Liver (tissue), 8 donors: ENCODE measurements at regions not wholly inside any gene's neighbourhood (a gene's known extent, or its start where the extent isn't known, plus 50 kb on each side); places are given as distances from the start of the nearest gene placed in this dataset.

Experiments used
- DNase-seq: peaks from one replicate; pipeline ENCODE4 v3.0.0-alpha.2; 2017; ENCODE audit warnings: low spot score
- H3K27ac ChIP-seq, 2 donors: one replicate each; pipeline ENCODE4 v1.7.0; 2013; ENCODE audit warnings: inconsistent platforms in 2 of 2, low read length in 2 of 2, control low read depth in 1 of 2, low read depth in 1 of 2, mild to moderate bottlenecking in 1 of 2
- H3K27me3 ChIP-seq, 4 donors: one replicate each; pipeline versions ENCODE4 v1.6.1 to v1.7.0; 2013; ENCODE audit warnings: low read length in 3 of 4, inconsistent platforms in 1 of 4, mild to moderate bottlenecking in 1 of 4, moderate library complexity in 1 of 4; ENCODE audit not compliant: control insufficient read depth in 4 of 4, insufficient read depth in 4 of 4
- H3K36me3 ChIP-seq, 4 donors: one replicate each; pipeline versions ENCODE4 v1.6.1 to v1.7.0; 2013; ENCODE audit warnings: low read length in 3 of 4, mild to moderate bottlenecking in 3 of 4, low read depth in 1 of 4, moderate library complexity in 1 of 4; ENCODE audit not compliant: control insufficient read depth in 4 of 4, insufficient read depth in 3 of 4
- H3K4me1 ChIP-seq, 4 donors: one replicate each; pipeline versions ENCODE4 v1.6.1 to v1.7.0; 2013; ENCODE audit warnings: low read length in 3 of 4, mild to moderate bottlenecking in 3 of 4, moderate library complexity in 1 of 4; ENCODE audit not compliant: control insufficient read depth in 4 of 4, insufficient read depth in 4 of 4
- H3K4me3 ChIP-seq, 3 donors: one replicate each; pipeline versions ENCODE4 v1.6.1 to v1.7.0; 2013; ENCODE audit warnings: low read length in 3 of 3, control low read depth in 1 of 3, low read depth in 1 of 3, mild to moderate bottlenecking in 1 of 3
- H3K9ac ChIP-seq, 2 donors: one replicate each; pipeline ENCODE4 v1.7.0; 2013; ENCODE audit warnings: low read length in 2 of 2, mild to moderate bottlenecking in 2 of 2, moderate library complexity in 2 of 2, control low read depth in 1 of 2, low read depth in 1 of 2
- H3K9me3 ChIP-seq, 4 donors: one replicate each; pipeline versions ENCODE4 v1.6.1 to v1.7.0; 2013; ENCODE audit warnings: low read length in 3 of 4; ENCODE audit not compliant: control insufficient read depth in 4 of 4
- CTCF ChIP-seq: fragments of 150-350 bp; IDR thresholded peaks from 2 replicates; pipeline ENCODE4 v1.5.1; 2017; ENCODE audit warnings: improper control_type of control experiment, low read depth, low read length; ENCODE audit not compliant: missing input control
- EGR1 ChIP-seq, 2 donors: IDR thresholded peaks; 2 replicates each; pipeline ENCODE4 v1.6.1; 2016 to 2018; ENCODE audit warnings: antibody characterized with exemption in 2 of 2, low read depth in 2 of 2
- FOXA1 ChIP-seq: IDR thresholded peaks from 2 replicates; pipeline ENCODE4 v1.6.1; 2016; ENCODE audit warnings: antibody characterized with exemption
- HNF4A ChIP-seq, 2 donors: conservative IDR thresholded peaks; 2 replicates each; pipeline ENCODE4 v1.6.1; 2016; ENCODE audit warnings: antibody characterized with exemption in 2 of 2, mild to moderate bottlenecking in 2 of 2
- HNF4G ChIP-seq: IDR thresholded peaks from 2 replicates; pipeline ENCODE4 v1.6.1; 2016; ENCODE audit warnings: antibody characterized with exemption
- JUND ChIP-seq, 2 donors: IDR thresholded peaks; 2 replicates each; pipeline ENCODE4 v1.6.1; 2016; ENCODE audit warnings: antibody characterized with exemption in 2 of 2
- RAD21 ChIP-seq, 2 donors: IDR thresholded peaks; 2 replicates each; pipeline ENCODE4 v1.6.1; 2016; ENCODE audit warnings: antibody characterized with exemption in 2 of 2, mild to moderate bottlenecking in 2 of 2
- RXRA ChIP-seq, 2 donors: IDR thresholded peaks; 2 replicates each; pipeline ENCODE4 v1.6.1; 2017 to 2018; ENCODE audit warnings: antibody characterized with exemption in 2 of 2, mild to moderate bottlenecking in 1 of 2
- SP1 ChIP-seq: IDR thresholded peaks from 2 replicates; pipeline ENCODE4 v1.6.1; 2018; ENCODE audit warnings: antibody characterized with exemption, mild to moderate bottlenecking
- YY1 ChIP-seq: IDR thresholded peaks from 2 replicates; pipeline ENCODE4 v1.6.1; 2016; ENCODE audit warnings: antibody characterized with exemption, mild to moderate bottlenecking
- WGBS: extraction: QIAGEN DNeasy Blood & Tissue Kit; methylation state at CpG from one replicate; pipeline ENCODE4 v1.1.7; 2013; 5-methylcytosine and 5-hydroxymethylcytosine counted together
- TF ChIP-seq, protein P1 (sequence below): IDR thresholded peaks from 2 replicates; pipeline ENCODE4 v1.6.1; 2016; ENCODE audit warnings: antibody characterized with exemption, mild to moderate bottlenecking
- TF ChIP-seq, protein P2 (sequence below): IDR thresholded peaks from 2 replicates; pipeline ENCODE4 v1.6.1; 2016; ENCODE audit warnings: antibody characterized with exemption
- TF ChIP-seq, protein P3 (sequence below): IDR thresholded peaks from 2 replicates; pipeline ENCODE4 v1.6.1; 2016; ENCODE audit warnings: antibody characterized with exemption
- donor health status: healthy.
- donor health status: healthy.
- donor health status: healthy.
- donor health status: healthy.
- donor health status: healthy.

DNA sequence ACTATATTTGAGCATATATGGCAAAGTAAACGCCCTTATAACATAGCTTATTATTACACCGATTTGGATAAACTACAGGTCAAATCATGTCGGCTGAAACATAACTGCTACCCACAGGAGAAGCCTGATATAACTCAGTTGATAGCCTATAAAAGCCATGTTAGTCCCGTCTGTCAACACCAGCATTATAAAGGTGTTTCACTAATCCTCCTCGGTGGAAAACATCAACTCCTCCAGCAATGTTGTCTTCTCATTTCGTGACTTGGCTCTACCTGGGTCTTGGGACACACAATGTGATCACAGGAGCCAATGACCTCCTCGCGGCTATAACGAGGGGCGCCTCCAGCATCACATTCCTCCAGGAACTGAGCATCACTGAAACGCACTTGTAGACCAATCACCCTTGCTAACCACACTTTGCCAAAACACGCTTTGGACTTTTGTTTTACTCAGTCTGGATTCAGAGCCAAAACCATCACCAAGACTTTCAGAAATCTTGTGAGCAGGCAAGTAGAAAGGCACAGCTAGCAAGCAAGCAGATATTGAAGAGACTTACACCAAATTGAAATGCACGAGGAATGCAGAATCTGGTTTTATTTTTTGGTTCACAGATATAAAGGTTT lies 269.7 kb upstream of the NFE2L3 start:
- H3K4me3 ChIP-seq, result no peak overlapping the region
- H3K4me1 ChIP-seq, result no peaks in the 10 kb centered on the region
- no peak overlapping the region for H3K9ac ChIP-seq
- H3K27ac ChIP-seq, result no peak overlapping the region
- 72% methylated on average over 13 of the region's 13 CpGs for WGBS
- no peaks in the 10 kb centered on the region for H3K36me3 ChIP-seq
- TF ChIP-seq FOXA1 (no peak), HNF4A (conservative IDR thresholded peaks at IDR 0.05) (no peak), CTCF (no peak), HNF4G (no peak), RXRA (IDR thresholded peaks at IDR 0.05) (no peak), YY1 (no peak), SP1 (no peak), JUND (IDR thresholded peaks at IDR 0.05) (no peak), RAD21 (IDR thresholded peaks at IDR 0.05) (no peak)
- TF ChIP-seq, protein P1, sequence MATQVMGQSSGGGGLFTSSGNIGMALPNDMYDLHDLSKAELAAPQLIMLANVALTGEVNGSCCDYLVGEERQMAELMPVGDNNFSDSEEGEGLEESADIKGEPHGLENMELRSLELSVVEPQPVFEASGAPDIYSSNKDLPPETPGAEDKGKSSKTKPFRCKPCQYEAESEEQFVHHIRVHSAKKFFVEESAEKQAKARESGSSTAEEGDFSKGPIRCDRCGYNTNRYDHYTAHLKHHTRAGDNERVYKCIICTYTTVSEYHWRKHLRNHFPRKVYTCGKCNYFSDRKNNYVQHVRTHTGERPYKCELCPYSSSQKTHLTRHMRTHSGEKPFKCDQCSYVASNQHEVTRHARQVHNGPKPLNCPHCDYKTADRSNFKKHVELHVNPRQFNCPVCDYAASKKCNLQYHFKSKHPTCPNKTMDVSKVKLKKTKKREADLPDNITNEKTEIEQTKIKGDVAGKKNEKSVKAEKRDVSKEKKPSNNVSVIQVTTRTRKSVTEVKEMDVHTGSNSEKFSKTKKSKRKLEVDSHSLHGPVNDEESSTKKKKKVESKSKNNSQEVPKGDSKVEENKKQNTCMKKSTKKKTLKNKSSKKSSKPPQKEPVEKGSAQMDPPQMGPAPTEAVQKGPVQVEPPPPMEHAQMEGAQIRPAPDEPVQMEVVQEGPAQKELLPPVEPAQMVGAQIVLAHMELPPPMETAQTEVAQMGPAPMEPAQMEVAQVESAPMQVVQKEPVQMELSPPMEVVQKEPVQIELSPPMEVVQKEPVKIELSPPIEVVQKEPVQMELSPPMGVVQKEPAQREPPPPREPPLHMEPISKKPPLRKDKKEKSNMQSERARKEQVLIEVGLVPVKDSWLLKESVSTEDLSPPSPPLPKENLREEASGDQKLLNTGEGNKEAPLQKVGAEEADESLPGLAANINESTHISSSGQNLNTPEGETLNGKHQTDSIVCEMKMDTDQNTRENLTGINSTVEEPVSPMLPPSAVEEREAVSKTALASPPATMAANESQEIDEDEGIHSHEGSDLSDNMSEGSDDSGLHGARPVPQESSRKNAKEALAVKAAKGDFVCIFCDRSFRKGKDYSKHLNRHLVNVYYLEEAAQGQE, result no peak
- TF ChIP-seq, protein P2, sequence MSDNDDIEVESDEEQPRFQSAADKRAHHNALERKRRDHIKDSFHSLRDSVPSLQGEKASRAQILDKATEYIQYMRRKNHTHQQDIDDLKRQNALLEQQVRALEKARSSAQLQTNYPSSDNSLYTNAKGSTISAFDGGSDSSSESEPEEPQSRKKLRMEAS, result no peak
- TF ChIP-seq, protein P3, sequence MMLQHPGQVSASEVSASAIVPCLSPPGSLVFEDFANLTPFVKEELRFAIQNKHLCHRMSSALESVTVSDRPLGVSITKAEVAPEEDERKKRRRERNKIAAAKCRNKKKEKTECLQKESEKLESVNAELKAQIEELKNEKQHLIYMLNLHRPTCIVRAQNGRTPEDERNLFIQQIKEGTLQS, result no peak
- no peaks in the 10 kb centered on the region for H3K9me3 ChIP-seq
- no peak for DNase-seq
- peaks cover 0 to 20% (median 4%) of the 10 kb centered on the region in 4 donors for H3K27me3 ChIP-seq

- Histone ChIP-seq H3K4me3 (no peak overlapping the region), H3K9ac (no peak overlapping the region), H3K27ac (no peak overlapping the region), H3K27me3 (peaks cover 0 to 20% (median 2%) of the 10 kb centered on the region in 4 donors), H3K36me3 (no peaks in the 10 kb centered on the region), H3K9me3 (no peaks in the 10 kb centered on the region), H3K4me1 (no peaks in the 10 kb centered on the region)
- no peak for DNase-seq
- 87% methylated on average over 13 of the region's 13 CpGs for WGBS
- TF ChIP-seq EGR1 (IDR thresholded peaks at IDR 0.05; ENCODE audit: low read depth in 2 of 2), result no peak
- TF ChIP-seq CTCF, result no peak
- no peak for TF ChIP-seq JUND (IDR thresholded peaks at IDR 0.05)
These were observed 267.7 kb upstream of the NFE2L3 start for GRCh38 chr7:25884265-25884828.
